ENCODE measurements at regions not wholly inside any gene's neighbourhood (a gene's known extent, or its start where the extent isn't known, plus 50 kb on each side); places are given as distances from the start of the nearest gene placed in this dataset.

- H3K27ac ChIP-seq (ENCODE audit: low read length in 2 of 2) = no peak overlapping the region
- ChIA-PET POLR2A (no interaction called here), CTCF (interaction anchor here (0.9 kb wide), 1 partner anchor 15 kb away, joined by 3 read pairs; no protein-coding TSS in a partner anchor)
- no peaks in the 10 kb centered on the region for H4K20me1 ChIP-seq (ENCODE audit: control insufficient read depth, insufficient read depth, low read length, poor library complexity, severe bottlenecking)
- Mint-ChIP-seq H3K27ac (no peak overlapping the region), H3K27me3 (no peaks in the 10 kb centered on the region), H3K4me3 (no peak overlapping the region), H3K4me1 (no peaks in the 10 kb centered on the region), H3K9me3 (ENCODE audit: insufficient read depth) (no peaks in the 10 kb centered on the region)
- no peaks in the 10 kb centered on the region for H3K36me3 ChIP-seq (replicated peaks in 1 of 2; ENCODE audit: control extremely low read depth in 1 of 2, control insufficient read depth in 1 of 2, extremely low read depth in 1 of 2, insufficient read depth in 2 of 2, low read length in 1 of 2)
- no peaks in the 10 kb centered on the region for H3K79me2 ChIP-seq (ENCODE audit: control insufficient read depth, insufficient read depth, low read length)
- DNase-seq (no peak), ATAC-seq (ENCODE audit: low read depth) (no peak)
- H3K9me3 ChIP-seq (ENCODE audit: control extremely low read depth in 1 of 3, control insufficient read depth in 2 of 3, insufficient read depth in 1 of 3, low read length in 2 of 3) = no peaks in the 10 kb centered on the region
- H3K4me2 ChIP-seq (replicated peaks; ENCODE audit: low read depth, low read length, poor library complexity, severe bottlenecking) = no peak overlapping the region
- WGBS (ENCODE audit: insufficient coverage) = 94% methylated on average over 22 of the region's 25 CpGs
- H3K27me3 ChIP-seq (replicated peaks in 1 of 4; ENCODE audit: control extremely low read depth in 1 of 4, control insufficient read depth in 3 of 4, insufficient read depth in 4 of 4, low read length in 3 of 4) = no peaks in the 10 kb centered on the region
- TF ChIP-seq, protein P1, sequence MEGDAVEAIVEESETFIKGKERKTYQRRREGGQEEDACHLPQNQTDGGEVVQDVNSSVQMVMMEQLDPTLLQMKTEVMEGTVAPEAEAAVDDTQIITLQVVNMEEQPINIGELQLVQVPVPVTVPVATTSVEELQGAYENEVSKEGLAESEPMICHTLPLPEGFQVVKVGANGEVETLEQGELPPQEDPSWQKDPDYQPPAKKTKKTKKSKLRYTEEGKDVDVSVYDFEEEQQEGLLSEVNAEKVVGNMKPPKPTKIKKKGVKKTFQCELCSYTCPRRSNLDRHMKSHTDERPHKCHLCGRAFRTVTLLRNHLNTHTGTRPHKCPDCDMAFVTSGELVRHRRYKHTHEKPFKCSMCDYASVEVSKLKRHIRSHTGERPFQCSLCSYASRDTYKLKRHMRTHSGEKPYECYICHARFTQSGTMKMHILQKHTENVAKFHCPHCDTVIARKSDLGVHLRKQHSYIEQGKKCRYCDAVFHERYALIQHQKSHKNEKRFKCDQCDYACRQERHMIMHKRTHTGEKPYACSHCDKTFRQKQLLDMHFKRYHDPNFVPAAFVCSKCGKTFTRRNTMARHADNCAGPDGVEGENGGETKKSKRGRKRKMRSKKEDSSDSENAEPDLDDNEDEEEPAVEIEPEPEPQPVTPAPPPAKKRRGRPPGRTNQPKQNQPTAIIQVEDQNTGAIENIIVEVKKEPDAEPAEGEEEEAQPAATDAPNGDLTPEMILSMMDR (IDR thresholded peaks at IDR 0.05) = no peak
- no peak for TF ChIP-seq EZH2 (IDR thresholded peaks at IDR 0.05; ENCODE audit: borderline replicate concordance, insufficient read depth, low read depth, low read length, poor library complexity, severe bottlenecking)
- H3K9ac ChIP-seq (ENCODE audit: low read length) = no peak overlapping the region
- H3K4me3 ChIP-seq (ENCODE audit: control extremely low read depth in 1 of 5, extremely low read depth in 1 of 5, insufficient read depth in 1 of 5, low read depth in 2 of 5, low read length in 4 of 5) = no peak overlapping the region
- H3K4me1 ChIP-seq (ENCODE audit: control insufficient read depth in 2 of 2, insufficient read depth in 2 of 2, low read length in 2 of 2) = no peaks in the 10 kb centered on the region
- intact Hi-C loops (cut with micrococcal nuclease) = no loop called here
- H2AFZ ChIP-seq (ENCODE audit: insufficient read depth, low read depth, low read length, poor library complexity, severe bottlenecking) = no peak overlapping the region
Measured at GRCh38 chr10:3538656-3539531, 246.1 kb downstream of the KLF6 start.

GRCh38 chr10:3538291-3538655 lies 246.7 kb downstream of the KLF6 start:
- Histone ChIP-seq H3K4me2 (replicated peaks; ENCODE audit: low read depth, low read length, poor library complexity, severe bottlenecking) (no peak overlapping the region), H3K36me3 (replicated peaks in 1 of 2; ENCODE audit: control extremely low read depth in 1 of 2, control insufficient read depth in 1 of 2, extremely low read depth in 1 of 2, insufficient read depth in 2 of 2, low read length in 1 of 2) (no peaks in the 10 kb centered on the region), H3K4me3 (ENCODE audit: control extremely low read depth in 1 of 5, extremely low read depth in 1 of 5, insufficient read depth in 1 of 5, low read depth in 2 of 5, low read length in 4 of 5) (no peak overlapping the region), H2AFZ (ENCODE audit: insufficient read depth, low read depth, low read length, poor library complexity, severe bottlenecking) (no peak overlapping the region), H3K27ac (ENCODE audit: low read length in 2 of 2) (no peak overlapping the region), H3K79me2 (ENCODE audit: control insufficient read depth, insufficient read depth, low read length) (no peaks in the 10 kb centered on the region), H3K27me3 (replicated peaks in 1 of 4; ENCODE audit: control extremely low read depth in 1 of 4, control insufficient read depth in 3 of 4, insufficient read depth in 4 of 4, low read length in 3 of 4) (no peaks in the 10 kb centered on the region), H3K4me1 (ENCODE audit: control insufficient read depth in 2 of 2, insufficient read depth in 2 of 2, low read length in 2 of 2) (no peaks in the 10 kb centered on the region), H3K9ac (ENCODE audit: low read length) (no peak overlapping the region), H3K9me3 (ENCODE audit: control extremely low read depth in 1 of 3, control insufficient read depth in 2 of 3, insufficient read depth in 1 of 3, low read length in 2 of 3) (no peaks in the 10 kb centered on the region), H4K20me1 (ENCODE audit: control insufficient read depth, insufficient read depth, low read length, poor library complexity, severe bottlenecking) (no peaks in the 10 kb centered on the region)
- DNase-seq (no peak), ATAC-seq (ENCODE audit: low read depth) (no peak)
- Mint-ChIP-seq H3K27ac (no peak overlapping the region), H3K27me3 (no peaks in the 10 kb centered on the region), H3K4me3 (no peak overlapping the region), H3K4me1 (no peaks in the 10 kb centered on the region), H3K9me3 (ENCODE audit: insufficient read depth) (no peaks in the 10 kb centered on the region)
- ChIA-PET CTCF (no interaction called here), POLR2A (no interaction called here)
- intact Hi-C loops (cut with micrococcal nuclease) = no loop called here
- 80% methylated on average over 2 of the region's 6 CpGs for WGBS (ENCODE audit: insufficient coverage)
- no peak for TF ChIP-seq EZH2 (IDR thresholded peaks at IDR 0.05; ENCODE audit: borderline replicate concordance, insufficient read depth, low read depth, low read length, poor library complexity, severe bottlenecking)
- TF ChIP-seq, protein P1 (IDR thresholded peaks at IDR 0.05) = no peak

All from B cell (primary cell).